Nucleus accumbens (tissue), 56 donors: ENCODE measurements at regions not wholly inside any gene's neighbourhood (a gene's known extent, or its start where the extent isn't known, plus 50 kb on each side); places are given as distances from the start of the nearest gene placed in this dataset.
"Not testable (repeated sequence)": the region's sequence is repeated elsewhere in the genome, so short reads cannot be mapped to it uniquely, and the experiment has no call there.

ENCODE experiments used
- DNase-seq, 56 donors: peaks; one replicate each; lab custom pipeline; 2025; lab: John Stamatoyannopoulos, UW

DNA sequence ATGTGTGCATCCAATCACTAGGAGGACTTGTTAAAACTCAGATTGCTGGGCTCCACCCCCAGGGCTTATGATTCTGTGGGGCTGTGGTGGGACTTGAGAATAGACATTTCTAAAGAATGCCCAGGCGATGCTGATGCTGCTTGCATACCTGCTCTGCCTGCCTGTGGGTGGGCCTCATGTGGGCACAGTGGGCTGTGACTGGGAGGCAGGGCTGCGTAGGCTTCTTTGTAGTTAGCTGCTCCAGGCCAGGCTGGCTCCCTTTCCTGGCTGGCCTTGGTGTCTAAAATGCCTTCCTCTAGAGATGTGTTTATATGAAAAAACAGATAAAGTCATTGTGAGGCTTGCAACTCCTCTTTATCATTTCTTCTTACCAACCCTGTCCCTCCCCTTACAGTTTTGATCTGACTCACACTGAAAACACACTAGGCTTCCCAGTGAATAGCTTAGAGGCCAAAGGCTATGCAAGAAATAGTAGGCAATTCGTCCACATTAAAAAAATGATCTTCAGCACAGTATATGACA, 495.5 kb upstream of the MAP3K7 start:
- DNase-seq: no peak

- DNase-seq: peak in 2 of 56 donors; percentile 6 to 17
These were observed 494.7 kb upstream of the MAP3K7 start for GRCh38 chr6:91081452-91082067.

DNA sequence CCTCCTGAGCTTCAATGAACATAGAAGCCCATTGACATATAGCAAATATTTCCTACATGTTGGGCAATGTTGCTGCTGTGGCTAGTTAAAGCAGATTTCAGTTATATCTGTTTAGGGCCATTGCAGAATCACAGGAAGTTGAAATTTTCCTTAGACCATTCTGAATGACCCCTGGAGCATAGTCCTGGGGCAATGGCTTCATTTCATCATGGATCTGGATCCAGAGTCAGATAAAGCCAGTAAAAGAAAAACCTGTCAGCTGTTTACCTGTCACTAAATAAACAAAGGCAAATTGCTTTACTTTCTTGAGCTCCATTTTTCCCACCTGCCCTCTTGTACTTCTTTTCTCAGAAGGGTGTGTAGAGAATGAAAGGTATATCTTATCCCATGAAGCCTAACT, 494.0 kb upstream of the MAP3K7 start:
- no peak for DNase-seq

GRCh38 chr6:91079969-91080368, 493.1 kb upstream of the MAP3K7 start:
- DNase-seq: no peak

- DNase-seq: no peak
These were observed 488.5 kb upstream of the MAP3K7 start for GRCh38 chr6:91075244-91075976.

DNA sequence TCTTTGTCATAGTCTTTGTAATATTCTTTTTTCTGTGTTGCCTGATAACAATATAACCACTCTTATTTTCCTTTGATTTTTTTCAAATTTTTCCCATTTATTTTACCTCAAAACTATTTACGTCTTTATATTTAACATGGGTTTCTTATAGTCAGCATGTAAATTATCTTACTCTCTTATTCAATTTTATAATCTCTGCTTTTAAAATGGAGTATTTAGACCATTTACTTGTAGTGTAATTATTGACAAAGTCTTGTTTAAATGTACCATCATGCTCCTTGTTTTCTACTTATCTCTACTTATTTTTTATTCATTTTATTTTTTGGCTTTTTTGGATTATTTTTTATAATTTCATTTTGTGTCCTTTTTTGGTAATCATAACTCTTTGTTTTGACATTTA, 476.5 kb upstream of the MAP3K7 start:
- no peak for DNase-seq

DNA sequence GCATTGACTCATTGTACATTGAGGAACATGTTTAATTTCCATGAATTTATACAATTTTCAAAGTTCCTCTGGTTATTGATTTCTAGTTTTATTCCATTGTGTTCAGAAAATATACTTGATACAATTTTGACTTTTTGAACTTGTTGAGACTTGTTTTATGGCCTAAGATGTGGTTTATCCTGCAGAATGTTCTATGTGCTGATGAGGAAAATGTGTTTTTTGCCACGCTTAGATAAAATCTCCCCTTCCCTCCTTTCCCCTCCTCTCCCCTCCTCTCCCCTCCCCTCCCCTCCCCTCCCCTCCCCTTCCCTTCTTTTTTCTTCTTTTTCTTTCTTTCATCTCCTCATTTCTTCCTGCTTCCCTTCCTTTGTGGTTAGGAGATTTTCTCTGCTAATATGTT, 470.8 kb upstream of the MAP3K7 start:
- DNase-seq: no peak

GRCh38 chr6:91055959-91056358, 469.1 kb upstream of the MAP3K7 start:
- no peak for DNase-seq

DNA sequence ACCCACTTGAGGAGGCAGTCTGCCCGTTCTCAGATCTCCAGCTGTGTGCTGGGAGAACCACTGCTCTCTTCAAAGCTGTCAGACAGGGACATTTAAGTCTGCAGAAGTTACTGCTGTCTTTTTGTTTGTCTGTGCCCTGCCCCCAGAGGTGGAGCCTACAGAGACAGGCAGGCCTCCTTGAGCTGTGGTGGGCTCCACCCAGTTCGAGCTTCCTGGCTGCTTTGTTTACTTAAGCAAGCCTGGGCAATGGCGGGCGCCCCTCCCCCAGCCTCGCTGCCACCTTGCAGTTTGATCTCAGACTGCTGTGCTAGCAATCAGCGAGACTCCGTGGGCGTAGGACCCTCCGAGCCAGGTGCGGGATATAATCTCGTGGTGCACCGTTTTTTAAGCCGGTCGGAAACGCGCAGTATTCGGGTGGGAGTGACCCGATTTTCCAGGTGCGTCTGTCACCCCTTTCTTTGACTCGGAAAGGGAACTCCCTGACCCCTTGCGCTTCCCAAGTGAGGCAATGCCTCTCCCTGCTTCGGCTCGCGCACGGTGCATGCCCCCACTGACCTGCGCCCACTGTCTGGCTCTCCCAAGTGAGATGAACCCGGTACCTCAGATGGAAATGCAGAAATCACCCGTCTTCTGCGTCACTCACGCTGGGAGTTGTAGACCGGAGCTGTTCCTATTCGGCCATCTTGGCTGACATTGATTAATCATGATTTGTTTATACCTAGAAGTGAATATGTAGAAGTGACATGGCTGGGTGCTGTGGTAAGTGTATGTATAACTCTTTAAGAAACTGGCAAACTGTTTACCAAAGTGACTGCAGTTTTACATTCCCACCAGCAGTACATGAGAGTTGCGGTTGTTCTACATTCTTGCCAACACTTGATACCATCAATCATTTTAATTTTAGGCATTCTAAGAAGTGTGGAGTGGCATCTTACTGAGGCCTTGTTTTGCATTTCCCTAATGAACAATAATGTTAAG, 465.9 kb upstream of the MAP3K7 start:
- not testable (repeated sequence) for DNase-seq

GRCh38 chr6:91045161-91045560, 458.3 kb upstream of the MAP3K7 start:
- no peak for DNase-seq

DNA sequence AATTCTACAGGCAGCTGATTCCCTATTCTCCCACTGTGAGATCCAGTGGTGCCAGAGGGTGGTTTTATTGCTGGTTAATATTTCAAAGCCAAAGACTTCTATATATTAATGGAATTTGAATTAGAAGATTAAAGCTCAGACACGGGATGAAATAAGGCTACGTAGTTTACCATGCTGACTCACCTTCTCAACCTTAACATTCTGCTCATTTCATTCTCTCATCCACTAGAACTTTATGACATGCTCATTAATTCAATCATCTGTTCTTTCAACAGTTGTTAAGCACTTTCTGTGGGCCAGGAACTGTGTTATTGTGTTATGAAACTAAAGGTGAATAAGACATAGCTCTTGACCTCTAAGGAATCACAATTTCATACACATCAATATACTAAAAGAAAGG, 456.9 kb upstream of the MAP3K7 start:
- no peak for DNase-seq

DNA sequence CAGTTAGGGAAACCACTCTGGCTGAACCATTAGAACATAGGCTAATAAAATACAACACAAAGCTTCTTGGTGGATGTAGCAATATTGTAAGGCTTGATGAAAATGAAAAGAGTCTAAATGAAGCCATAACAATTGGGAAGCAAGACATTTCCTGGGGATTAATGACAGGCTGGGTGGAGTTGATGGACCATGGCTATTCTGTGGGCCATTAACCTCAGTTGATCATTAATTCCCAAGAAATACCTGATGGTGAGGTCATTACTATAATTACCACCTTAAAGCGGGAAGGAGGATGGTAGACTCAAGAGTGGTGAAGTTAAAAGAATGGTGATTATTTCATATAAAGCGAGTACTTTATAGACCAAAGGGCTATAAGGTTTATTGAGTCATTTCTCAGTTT, 455.8 kb upstream of the MAP3K7 start:
- no peak for DNase-seq

- DNase-seq: no peak
These were observed 447.1 kb upstream of the MAP3K7 start for GRCh38 chr6:91033964-91034363.

DNA sequence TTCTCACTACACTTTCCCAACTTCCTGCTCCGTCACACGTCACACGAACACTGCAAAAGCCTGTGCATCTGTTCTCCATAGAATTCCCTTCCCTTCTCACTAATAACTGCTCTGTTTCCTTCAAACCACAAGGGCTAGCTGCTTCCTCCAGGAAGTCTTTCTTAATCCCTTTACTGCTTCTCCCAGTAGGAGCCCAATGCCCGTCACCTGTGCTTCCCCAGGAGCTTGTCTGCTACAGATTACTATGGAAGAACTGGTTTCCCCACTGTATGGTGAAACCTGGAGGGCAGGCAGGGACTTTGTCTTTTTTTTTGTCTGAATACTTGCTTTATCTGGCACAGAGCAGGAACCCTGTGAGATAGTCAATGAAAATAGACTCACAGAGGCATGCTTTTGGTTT, 444.7 kb upstream of the MAP3K7 start:
- no peak for DNase-seq

GRCh38 chr6:91029211-91029610, 442.3 kb upstream of the MAP3K7 start:
- DNase-seq: peak in 1 of 56 donors; percentile 1

DNA sequence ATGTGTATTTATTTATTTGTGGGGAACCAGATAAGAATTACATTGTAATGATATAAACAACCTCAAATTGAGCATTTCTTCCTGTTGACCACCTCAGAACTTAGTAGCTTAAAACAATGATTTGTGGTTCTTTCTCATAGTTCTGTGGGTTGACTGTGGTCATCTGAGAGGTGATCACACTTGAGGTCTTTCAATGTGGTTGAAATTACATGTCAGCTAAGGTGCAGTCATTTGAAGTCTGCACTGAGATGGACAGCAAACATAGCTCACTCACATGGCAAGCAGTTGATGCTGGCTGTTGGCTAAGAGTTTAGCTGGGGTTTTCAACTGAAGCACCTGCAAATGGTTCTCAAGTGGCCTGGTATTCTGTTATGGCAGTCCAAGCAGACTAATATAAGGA, 436.7 kb upstream of the MAP3K7 start:
- DNase-seq: no peak

DNA sequence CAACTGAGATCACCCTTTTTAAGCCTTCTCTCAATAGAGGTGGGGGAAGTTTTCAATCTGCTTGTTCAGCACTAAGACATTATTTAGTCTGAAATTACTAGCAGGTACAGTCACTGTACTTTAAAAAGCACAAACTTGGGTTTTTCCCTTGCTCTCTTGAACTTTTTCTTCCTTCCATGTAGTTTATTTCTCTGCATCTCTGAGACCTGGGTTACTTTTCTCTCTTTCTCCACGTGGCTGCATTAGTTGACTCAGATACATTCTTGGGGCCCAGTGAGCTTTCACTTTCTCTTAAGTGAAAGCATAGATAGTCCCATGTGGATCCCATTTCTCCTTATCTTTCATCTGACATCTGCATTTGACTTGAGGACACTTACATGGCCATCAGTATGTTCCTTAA, 433.9 kb upstream of the MAP3K7 start:
- DNase-seq: no peak

DNA sequence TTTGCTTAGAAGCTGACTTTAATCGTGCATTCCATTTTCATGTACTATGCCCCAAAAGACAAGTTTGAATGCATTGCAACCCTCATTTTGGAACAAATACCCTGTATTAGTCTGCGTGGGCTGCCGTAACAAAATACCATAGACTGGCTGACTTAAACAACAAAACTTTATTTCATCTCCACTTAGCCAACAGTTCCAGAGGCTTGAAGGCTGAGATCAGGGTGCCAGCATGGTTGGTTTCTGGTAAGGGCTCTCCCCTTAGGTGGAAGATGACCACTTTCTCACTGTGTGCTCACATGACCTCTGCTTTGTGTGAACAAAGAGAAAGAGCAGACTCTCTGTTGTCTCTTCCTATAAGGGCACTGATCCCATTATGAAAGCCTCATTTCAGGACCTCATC, 431.7 kb upstream of the MAP3K7 start:
- no peak for DNase-seq

DNA sequence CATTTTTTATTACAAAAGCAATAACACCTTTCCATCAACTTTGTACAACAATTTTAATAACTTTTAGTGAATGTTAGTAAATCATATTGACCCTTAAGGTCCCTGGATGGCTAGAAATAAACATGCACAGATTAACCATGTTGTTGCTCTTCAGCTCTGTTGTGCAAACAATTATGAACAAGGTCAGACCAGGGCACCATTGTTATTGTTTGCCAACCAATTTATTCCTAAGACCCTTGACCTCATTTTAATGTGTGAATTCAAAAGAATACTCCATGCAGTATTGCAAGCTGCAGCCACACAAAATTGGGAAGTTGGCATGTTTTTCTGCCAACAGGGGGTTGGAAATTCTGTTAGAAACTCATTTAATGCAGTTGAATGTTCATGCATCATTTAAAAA, 426.6 kb upstream of the MAP3K7 start:
- DNase-seq: no peak

- DNase-seq: no peak
These were observed 410.2 kb upstream of the MAP3K7 start for GRCh38 chr6:90997076-90997475.

- no peak for DNase-seq
These were observed 406.9 kb upstream of the MAP3K7 start for GRCh38 chr6:90993770-90994169.
